HG02571 (cell line): ENCODE measurements at regions not wholly inside any gene's neighbourhood (a gene's known extent, or its start where the extent isn't known, plus 50 kb on each side); places are given as distances from the start of the nearest gene placed in this dataset.
"Not testable (repeated sequence)": the region's sequence is repeated elsewhere in the genome, so short reads cannot be mapped to it uniquely, and the experiment has no call there.

Experiments used
- ATAC-seq: cut with Tn5 transposase; IDR thresholded peaks from one replicate; pipeline ENCODE4 v1.9.1; 2021; ENCODE audit warnings: mild to moderate bottlenecking, moderate library complexity; ENCODE audit not compliant: unreplicated experiment

DNA sequence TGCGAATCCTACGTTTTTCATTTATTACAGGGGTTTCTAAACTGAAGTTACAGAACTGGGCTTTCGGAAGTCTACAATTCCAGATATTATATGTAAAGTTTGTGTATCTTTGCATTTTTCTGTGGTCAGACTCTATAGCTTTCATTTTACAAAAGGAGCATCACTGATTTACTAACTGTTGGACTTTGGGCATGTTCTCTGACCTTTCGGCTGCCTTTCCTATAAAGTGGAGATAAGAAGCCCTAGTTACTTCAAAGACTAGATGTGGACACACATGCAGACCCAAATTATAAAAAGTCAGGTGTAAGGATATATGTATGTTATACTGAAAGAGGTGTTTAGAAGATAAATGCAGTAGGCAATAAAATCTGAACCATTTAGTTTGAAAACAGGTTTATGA, 126.6 kb upstream of the PRKCQ start:
- no peak for ATAC-seq

DNA sequence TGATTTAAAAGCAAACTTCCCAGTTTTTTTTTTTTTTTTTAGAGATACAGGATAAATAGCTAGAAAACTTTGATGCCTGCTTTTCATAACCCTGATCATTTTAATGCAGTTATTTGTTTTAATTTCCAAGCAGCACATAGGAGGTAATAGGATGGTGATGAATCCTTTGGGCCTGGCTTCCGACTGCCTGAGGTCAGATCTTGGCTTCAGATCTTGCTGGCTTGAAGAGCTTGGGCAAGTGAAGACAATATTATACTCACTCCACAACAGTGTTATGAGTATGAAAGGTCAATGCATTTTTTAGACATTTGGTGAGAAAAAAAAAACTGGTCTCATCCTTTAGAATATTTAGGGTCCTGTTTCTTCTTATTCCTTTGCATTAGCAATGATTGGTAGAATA, 124.8 kb upstream of the PRKCQ start:
- ATAC-seq: no peak

DNA sequence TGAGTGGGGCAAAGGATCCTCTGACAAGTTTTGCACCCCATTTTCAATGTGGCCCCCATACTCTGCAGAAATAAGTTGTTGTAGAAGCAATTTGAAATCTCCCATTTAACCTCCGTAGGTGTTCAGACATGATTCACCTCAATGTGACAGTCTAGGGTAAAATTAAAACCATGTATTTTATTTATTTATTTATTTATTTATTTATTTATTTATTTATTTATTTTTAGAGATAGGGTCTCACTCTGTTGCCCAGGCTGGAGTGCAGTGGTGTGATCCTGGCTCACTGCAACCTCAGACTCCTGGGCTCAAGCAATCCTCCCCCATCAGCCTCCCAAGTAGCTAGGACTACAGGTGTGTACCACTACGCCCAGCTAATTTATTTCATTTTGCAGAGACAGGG, 122.8 kb upstream of the PRKCQ start:
- ATAC-seq: not testable (repeated sequence)

DNA sequence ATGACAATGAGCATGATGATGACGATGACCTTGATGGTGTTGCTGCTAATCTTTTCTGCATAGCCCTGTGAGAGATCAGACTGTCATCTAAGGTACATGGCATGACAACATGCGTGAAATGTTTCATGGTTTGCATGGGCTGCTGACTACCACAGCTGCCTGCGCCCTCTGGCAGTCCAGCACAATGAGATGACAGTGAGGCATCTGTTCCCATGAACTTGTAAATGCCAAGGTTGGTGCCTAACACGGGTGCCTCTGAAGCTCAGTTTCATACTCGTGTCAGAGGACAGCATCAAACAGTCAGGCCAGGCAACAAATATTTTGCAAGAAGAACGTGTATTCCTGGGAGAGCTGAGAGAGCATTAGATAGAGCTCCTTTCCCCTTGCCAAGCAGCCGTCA, 122.0 kb upstream of the PRKCQ start:
- no peak for ATAC-seq

DNA sequence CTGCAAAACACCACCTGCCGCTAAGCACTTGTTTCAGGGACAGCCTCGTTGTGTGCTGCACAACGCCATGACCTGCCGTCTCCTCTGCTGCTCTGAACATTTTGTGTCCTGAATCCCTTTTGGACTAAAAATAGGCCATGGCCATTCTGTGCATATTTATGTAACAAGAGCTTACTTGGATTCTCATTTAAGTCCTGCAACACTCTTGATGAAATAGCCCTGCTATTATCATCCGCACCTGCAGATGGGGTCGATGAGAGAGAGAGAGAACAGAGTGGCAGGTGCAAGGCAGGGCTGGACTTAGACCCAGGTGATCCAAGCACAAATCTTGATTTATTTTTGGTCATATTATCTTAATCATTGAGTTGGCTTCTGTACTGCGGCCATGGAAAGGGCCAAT, 121.2 kb upstream of the PRKCQ start:
- ATAC-seq: no peak

DNA sequence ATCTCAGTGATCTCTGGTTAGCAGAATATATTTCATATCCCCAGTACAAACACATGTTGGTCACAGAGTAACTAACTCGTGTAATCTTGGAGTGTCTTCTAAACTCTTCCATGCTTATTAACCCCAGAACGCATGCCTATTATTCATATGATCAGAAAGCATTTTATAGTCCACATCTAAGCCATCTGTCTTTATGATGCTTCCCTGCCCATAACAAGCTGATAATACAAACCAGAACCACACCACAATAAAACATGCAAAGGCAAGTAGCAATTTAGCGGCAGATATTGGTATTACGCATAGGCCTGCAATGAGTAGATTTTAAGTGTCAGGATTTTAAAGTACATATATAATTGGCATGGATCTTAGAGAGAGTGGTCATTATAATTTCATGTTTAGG, 120.0 kb upstream of the PRKCQ start:
- ATAC-seq: no peak

DNA sequence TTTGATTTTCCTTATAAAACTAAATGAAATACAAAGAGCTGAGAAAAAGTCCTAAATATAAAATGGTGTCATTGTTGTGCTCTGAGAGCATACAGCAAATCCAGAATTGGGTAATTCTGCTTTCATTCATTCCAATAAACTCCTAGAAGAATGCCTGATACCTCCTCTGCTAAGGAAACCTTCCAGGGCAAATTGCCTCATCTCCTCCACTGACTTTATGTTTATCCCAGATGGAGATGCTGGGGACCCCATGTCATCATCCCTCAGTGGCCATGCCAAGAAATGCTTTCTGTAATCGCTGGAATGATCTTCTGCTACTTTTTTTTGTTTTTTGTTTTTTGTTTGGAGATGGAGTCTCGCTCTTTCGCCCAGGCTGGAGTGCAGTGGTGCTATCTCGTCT, 119.3 kb upstream of the PRKCQ start:
- no peak for ATAC-seq

DNA sequence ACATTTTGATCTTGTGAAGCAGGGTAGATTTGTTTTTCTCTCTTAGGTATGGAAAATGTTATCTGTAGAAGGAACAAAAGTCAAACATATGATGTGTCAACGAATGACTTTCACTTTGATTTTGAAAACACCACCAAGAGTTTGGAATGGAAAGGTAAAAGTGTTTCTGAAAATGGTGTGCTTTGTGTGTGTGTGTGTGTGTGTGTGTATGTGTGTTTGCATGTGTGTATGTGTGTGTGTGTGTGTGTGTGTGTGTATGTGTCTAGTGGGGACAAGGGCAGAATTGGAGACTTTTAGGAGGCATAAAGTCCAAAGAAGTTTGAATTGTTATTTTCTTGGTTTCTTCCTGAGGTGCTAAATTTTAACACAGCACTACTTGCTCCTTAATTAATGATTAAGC, 115.4 kb upstream of the PRKCQ start:
- no peak for ATAC-seq

DNA sequence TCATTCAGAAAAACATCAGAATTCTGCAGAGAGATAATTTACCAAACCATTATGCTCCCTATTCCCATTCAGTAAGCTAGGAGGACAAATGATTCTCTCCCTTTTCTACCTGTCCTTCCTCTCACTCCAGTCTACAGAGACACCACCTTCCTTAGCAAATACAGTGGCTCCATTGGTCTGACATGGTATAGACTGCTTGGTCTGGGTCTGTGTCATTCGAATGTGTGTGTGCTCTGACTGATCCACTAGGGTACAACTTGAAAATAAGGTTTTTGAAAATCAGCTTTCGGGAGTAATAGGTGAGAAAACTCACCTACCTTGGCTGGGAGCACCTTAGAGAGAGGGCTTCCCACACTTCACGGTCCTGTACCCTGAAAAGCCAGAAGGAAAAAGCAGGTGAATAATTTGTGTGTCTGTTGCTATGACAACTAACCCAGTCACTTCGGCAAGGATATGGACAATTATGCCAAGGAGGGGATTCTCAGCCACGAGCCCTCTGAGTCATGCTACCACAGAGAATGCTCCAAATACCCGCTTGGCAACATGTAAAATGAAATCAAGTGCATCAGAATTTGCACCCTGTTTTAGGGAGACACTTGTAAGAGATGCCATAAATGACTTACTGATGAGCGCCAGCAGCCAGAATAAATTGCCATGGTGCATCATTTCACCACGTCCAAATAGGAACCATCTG, 114.5 kb upstream of the PRKCQ start:
- ATAC-seq: no peak

DNA sequence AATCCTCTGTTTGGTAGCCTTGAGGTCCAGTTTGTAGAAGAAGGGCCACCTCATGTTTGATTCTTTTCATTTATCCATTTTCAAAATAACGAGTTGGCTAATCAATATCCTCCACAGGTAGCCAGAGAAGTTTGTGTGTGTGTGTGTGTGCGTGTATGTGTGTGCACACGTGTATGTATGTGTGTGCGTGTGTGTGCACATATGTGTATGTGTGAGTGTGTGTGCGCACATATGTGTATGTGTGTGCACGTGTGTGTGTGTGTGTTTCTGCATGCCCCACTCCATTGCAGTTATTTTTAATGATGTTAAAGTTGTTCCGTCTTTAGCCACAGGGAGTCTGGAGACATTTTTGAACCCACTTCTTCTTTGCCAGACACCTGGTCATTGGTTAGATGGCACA, 112.8 kb upstream of the PRKCQ start:
- no peak for ATAC-seq

DNA sequence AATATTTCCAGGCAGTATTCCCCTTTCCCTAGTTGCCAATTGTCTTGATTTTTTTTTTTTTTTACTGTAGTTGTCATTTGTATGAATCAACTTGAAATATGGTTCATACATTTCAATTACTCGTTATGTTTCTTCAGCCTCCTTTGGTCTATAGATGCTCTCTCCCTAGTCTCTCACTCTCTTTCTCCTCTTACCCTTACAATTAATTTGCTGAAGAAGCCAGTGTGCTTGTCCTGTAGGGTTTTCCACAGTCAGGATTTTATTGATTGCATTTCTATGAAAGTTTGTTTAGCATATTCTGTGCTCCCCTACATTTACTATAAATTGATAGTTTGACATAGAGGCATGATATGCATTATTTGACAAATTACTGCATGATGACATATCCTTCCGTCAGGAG, 112.0 kb upstream of the PRKCQ start:
- no peak for ATAC-seq

DNA sequence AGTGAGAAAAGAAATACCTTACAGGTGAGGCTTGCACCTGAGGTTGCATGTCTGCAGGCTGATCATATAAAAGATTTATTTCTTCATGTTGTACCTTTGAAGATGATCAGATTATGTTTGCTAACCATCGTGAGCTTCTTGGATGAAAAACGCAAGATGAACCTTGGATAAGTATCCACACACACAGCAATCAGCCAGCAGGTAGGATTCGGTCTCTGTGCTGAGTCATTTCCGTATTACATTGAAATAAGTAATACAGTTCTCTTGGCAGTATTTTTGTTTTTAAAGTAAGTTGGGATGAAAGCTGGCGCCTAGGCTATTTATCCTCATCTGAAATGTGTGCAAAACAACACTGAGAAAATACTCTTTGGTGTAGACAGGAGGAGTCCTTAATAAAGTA, 109.0 kb upstream of the PRKCQ start:
- ATAC-seq: no peak

DNA sequence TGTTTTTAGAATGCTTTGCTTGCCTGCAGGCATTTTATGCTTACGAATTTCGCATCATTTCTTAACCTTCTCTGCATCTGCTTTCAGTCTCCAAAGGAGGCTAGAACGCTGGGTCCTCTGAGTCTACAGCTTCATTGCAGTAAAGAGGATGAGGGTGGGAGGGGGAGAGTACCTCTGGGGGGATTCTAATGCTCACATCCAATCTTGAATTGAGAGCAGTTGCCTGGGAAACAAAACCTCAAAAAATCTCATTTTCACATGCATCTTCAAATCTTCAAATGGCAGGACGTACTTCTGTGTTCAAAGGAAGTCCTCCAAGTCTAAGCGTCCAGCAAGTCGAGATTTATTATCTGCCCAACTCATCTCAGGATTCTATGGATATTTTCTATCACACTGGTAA, 100.7 kb upstream of the PRKCQ start:
- ATAC-seq: no peak

DNA sequence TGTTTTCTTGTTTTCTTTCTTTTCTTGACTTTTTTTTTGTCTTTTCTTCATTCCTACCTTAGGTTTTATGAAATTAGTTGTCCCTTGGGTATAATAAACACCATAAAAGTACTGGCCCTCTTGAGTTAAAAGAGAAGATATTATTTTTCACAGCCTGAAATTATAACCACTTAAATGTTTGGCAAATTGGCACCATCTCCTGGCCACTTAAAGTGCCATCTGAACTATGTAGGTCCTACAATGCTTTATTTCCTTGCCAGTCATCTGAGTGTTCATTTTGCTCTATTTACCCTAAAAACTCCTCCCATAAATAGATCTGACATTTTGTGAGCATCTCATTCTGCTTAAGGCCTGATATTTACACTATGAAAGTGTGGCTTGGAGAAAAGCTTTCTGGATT, 98.9 kb upstream of the PRKCQ start:
- ATAC-seq: no peak

DNA sequence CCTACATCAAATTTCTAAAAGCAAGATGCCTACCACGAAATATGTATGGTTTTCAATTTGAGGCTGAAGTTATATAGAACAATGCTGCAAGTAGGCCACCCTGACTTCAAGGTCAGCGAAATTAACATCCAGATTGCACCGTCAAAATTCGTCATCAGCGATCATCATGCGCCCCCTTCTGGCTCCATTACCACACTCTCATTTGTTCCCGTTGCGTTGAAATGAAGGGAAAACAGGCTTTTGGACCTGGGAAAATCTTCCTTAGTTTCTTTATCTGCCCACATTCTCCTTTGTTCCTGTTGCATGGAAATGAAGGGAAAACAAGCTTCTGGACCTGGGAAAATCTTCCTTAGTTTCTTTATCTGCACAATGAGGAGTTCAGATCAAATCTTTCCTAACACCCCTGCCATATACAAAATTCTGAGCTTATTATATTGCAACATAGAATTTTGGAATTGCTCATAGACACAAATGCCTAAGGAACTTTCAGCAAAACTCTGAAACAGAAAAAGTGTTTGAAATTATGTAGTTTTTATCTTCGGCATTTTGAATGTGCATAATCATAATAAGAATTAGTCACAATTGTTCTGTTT, 98.2 kb upstream of the PRKCQ start:
- ATAC-seq: no peak

DNA sequence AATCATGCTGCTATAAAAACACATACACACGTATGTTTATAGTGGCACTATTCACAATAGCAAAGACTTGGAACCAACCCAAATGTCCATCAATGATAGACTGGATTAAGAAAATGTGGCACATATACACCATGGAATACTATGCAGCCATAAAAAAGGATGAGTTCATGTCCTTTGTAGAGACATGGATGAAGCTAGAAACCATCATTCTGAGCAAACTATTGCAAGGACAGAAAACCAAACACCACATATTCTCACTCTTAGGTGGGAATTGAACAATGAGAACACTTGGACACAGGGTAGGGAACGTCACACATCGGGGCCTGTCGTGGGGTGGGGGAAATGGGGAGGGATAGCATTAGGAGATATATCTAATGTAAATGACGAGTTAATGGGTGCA, 97.1 kb upstream of the PRKCQ start:
- not testable (repeated sequence) for ATAC-seq

DNA sequence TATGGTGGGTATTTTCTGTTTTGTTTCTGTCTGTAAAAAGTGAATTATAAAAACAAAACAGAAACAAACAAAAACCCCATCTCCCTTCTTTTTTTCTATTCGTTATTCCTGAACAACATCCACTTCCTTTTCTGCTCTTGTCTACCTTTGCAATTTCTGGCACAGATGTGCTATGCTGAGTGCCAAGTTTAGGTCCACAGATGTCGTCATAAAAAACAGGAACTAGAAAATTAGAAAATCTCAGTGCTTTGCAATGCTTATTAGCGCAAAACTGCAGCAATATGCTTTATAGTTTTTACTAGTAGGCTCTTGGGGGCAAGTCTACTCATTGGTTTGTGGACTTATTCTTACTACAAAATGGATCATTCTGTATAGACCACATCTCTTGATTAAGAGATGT, 94.2 kb upstream of the PRKCQ start:
- no peak for ATAC-seq

DNA sequence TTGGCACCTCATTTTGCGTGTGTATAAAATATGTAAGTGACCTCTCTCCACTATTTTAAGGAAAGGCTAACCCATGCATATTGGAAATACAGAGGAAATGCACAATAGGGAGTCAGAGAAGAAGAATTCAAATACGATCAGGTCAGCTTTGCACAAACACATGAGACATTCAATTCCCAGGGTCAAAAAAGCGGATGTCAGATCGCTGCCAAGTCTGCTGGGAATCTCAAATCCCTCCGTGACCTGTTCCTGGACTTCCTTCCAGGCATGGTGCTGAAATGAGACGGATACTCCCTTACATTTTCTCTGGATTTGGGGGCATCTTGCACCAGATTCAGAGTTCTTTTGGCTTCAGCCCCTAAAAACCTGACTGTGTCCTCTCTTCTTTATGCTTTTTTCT, 91.9 kb upstream of the PRKCQ start:
- ATAC-seq: no peak

DNA sequence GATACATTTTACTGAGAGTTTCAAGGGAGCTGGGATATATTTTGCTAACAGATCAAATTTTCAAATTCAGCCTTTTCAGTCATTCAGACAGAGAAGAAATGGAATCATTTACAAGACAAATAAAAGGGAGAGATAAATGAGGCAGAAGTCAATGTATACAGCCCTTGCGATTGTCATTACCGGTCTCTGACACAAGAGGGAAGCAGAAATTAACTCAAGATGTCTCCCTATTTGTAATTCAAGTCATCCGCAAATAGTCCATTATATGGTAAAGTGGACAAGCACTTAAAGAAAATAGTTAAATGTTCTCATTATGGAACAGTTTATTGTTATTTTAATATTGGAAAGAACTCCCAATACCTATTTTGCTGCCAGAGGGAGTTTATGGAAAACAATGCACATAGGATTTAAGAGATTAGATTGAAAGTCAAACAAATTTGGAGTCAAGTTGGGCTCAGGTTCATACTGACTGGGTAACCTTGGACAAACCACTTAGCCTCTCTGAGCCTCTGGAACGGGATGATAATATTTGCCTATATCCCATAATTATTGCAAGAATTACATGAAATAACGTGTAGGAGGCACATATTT, 89.3 kb upstream of the PRKCQ start:
- no peak for ATAC-seq

DNA sequence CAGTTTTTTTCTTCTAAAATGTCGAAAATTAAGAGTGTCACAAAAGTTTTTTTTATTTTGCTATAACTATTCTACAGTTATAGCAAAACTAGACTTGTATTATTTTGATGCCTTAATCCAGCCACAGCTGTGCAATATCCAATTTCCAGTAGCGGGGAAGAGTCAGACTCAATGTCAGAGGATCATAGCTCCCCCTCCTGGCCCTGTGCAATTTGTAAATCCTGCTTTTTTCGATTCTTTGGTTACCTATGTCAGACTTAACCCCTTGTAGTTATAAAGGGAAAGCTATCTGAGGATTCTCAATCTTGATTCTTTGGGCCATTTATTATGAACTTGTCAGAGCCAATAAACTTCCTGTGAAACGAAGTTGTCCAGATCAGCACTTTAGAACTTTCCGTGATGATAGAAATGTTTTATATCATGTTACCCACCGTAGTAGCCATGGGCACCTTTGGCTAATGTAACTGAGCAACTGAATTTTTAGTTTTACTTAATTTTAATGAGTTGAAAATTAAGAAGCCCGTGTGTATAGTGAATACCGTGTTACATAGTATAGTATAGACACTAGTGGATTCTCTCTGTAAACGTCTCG, 87.7 kb upstream of the PRKCQ start:
- ATAC-seq: no peak

DNA sequence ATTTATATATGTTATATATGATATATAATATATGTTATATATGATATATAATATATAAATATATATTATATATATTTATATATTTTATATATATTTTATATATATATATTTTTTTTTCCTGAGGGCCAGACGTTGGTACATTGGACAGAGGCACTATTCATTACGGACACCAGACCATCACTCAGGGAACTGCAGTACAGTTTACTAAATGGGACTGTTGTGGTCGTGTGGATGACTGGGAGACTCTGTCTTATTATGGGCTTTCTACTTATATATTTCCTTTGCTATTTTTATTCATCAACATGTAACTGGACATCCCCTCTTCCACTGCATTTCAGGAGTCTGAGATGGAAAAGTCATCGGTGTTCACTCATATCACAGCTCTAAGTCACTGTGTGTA, 87.1 kb upstream of the PRKCQ start:
- no peak for ATAC-seq

DNA sequence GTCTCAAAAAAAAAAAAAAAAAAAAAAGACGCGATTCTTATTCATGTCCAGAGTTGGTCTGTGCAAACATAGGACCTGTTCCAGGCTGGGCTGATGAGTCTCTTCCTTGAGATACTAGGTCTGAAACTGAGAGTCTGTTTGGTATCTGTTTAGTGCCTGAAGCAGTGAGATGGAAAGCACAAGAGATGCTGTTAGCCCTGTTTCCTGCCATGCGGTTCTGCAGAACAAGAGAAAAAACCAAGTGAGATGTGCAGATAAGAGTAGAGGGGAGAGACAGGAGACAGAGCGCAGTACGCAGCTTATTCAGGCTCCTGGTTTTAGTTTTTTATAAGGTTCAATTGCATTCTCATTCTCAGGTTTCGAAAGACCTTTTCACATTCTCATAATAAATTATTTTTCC, 85.8 kb upstream of the PRKCQ start:
- ATAC-seq: no peak
